22Rv1 (cell line): ENCODE measurements at regions not wholly inside any gene's neighbourhood (a gene's known extent, or its start where the extent isn't known, plus 50 kb on each side); places are given as distances from the start of the nearest gene placed in this dataset.

Experiments
- ZFX ChIP-seq: fragments of 450-650 bp; IDR thresholded peaks from 2 replicates; pipeline ENCODE4 v1.6.1; 2017; ENCODE audit warnings: antibody characterized with exemption, borderline replicate concordance
- TF ChIP-seq, protein P1 (sequence below): fragments of 450-650 bp; IDR thresholded peaks from 2 replicates; pipeline ENCODE4 v1.5.1; 2017; ENCODE audit warnings: mild to moderate bottlenecking

DNA sequence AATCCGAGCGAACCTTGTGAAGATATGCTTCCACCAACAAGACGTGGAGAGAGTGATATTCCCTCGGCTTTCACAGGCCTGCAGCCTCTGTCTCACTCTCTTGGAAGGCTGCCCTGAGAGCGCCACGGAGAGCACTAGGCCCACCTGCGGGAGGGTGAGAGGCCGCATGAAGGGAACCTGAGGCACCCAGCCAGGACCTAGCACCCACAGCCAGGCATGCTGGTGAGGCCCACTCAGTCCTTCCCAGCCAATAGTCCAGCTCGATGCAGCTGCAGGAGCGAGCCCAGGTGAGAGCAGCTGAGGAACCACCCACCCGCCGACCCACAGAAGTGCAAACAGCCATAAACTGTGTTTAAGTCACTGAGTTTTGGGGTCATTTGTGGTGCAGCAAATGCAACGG, 227.2 kb downstream of the QKI start:
- TF ChIP-seq, protein P1, sequence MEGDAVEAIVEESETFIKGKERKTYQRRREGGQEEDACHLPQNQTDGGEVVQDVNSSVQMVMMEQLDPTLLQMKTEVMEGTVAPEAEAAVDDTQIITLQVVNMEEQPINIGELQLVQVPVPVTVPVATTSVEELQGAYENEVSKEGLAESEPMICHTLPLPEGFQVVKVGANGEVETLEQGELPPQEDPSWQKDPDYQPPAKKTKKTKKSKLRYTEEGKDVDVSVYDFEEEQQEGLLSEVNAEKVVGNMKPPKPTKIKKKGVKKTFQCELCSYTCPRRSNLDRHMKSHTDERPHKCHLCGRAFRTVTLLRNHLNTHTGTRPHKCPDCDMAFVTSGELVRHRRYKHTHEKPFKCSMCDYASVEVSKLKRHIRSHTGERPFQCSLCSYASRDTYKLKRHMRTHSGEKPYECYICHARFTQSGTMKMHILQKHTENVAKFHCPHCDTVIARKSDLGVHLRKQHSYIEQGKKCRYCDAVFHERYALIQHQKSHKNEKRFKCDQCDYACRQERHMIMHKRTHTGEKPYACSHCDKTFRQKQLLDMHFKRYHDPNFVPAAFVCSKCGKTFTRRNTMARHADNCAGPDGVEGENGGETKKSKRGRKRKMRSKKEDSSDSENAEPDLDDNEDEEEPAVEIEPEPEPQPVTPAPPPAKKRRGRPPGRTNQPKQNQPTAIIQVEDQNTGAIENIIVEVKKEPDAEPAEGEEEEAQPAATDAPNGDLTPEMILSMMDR, result no peak
- TF ChIP-seq ZFX, result no peak
